Cardiac muscle cell (in vitro differentiated cells and primary cell): ENCODE measurements at regions not wholly inside any gene's neighbourhood (a gene's known extent, or its start where the extent isn't known, plus 50 kb on each side); places are given as distances from the start of the nearest gene placed in this dataset.

Experiments used
- DNase-seq, 2 donors: peaks; one replicate each; pipeline versions ENCODE4 v3.0.0 to v3.0.0-alpha.2; 2010 to 2017; ENCODE audit warnings: low read depth in 1 of 2, low spot score in 1 of 2
- H3K27ac ChIP-seq: fragments of 200-600 bp; sonication (generic); 2 replicates; pipeline ENCODE4 v1.5.1; 2016
- H3K27me3 ChIP-seq: fragments of 200-600 bp; sonication (generic); 2 replicates; pipeline ENCODE4 v1.6.0; 2016; ENCODE audit warnings: control low read depth
- H3K36me3 ChIP-seq: fragments of 200-600 bp; sonication (generic); 2 replicates; pipeline ENCODE4 v1.5.1; 2016; ENCODE audit warnings: control low read depth
- H3K4me1 ChIP-seq: fragments of 200-600 bp; sonication (generic); 2 replicates; pipeline ENCODE4 v1.8.1; 2017; ENCODE audit warnings: low read depth, mild to moderate bottlenecking, mixed run types
- H3K4me3 ChIP-seq: fragments of 200-600 bp; sonication (generic); 2 replicates; pipeline ENCODE4 v1.5.1; 2016; ENCODE audit warnings: mild to moderate bottlenecking
- H3K9me3 ChIP-seq: fragments of 200-600 bp; sonication (generic); 2 replicates; pipeline ENCODE4 v1.5.1; 2017; ENCODE audit warnings: low read depth, mild to moderate bottlenecking, control low read depth
- TF ChIP-seq, protein P1 (sequence below): IDR thresholded peaks from 2 replicates; pipeline ENCODE4 v1.5.1; 2012; ENCODE audit warnings: low read depth, mild to moderate bottlenecking, low read length

DNA sequence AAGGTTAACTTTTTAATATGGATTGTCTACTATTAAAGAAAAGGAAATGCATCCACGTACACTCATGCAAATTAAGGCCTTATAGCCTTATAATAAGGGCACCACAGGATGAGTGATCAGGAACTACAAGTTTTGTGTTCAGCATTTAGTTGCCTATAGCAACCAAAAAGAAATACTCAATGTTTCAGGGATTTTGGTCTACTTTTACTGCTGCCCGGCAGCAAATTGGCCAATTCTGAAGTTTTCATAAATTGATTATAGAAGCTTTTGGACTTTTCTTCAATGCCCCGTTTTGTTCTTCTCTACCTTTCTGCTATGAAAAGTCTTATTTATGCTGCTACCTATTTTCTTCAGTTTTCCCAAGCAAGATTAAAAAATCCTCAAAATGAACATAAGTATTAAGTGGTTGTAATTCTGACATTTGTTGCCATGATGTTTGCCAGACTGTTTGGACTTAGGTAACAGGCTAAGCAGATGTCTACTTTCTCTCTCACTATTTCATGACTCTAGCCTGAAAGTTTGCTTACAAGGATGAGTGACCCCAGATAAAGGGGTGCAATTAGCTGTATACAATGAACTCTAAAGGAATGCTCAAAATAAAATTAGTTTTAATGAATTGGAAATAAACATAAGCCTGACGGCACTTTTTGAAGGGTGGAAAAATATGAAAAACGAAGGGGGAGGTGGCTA is 391.5 kb upstream of the DAB2 start:
- H3K27ac ChIP-seq = no peak overlapping the region
- H3K36me3 ChIP-seq = no peaks in the 10 kb centered on the region
- DNase-seq = no peak
- H3K27me3 ChIP-seq = no peaks in the 10 kb centered on the region
- H3K9me3 ChIP-seq = no peaks in the 10 kb centered on the region
- TF ChIP-seq, protein P1, sequence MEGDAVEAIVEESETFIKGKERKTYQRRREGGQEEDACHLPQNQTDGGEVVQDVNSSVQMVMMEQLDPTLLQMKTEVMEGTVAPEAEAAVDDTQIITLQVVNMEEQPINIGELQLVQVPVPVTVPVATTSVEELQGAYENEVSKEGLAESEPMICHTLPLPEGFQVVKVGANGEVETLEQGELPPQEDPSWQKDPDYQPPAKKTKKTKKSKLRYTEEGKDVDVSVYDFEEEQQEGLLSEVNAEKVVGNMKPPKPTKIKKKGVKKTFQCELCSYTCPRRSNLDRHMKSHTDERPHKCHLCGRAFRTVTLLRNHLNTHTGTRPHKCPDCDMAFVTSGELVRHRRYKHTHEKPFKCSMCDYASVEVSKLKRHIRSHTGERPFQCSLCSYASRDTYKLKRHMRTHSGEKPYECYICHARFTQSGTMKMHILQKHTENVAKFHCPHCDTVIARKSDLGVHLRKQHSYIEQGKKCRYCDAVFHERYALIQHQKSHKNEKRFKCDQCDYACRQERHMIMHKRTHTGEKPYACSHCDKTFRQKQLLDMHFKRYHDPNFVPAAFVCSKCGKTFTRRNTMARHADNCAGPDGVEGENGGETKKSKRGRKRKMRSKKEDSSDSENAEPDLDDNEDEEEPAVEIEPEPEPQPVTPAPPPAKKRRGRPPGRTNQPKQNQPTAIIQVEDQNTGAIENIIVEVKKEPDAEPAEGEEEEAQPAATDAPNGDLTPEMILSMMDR = no peak
- no peaks in the 10 kb centered on the region for H3K4me1 ChIP-seq
- no peak overlapping the region for H3K4me3 ChIP-seq

DNA sequence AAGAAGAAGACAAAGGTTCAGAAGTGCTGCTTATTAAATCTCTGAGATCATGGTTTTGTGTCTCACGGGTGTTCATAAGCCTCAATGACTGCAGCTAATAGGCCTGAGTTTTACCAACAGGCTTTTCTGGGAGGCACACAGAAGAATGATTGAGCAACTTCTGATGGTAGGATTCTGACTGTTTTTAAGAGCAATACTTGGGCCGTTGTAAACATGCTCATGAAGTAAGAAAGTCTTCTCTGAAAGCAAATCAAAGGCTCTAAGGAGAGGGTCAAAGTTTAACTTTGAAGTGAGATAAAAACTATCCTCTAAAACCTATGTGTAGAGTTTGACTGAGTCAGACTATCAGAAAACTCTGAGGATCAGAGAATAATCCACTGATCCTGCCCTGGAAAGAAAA is 390.9 kb upstream of the DAB2 start:
- no peak overlapping the region for H3K4me3 ChIP-seq
- H3K27me3 ChIP-seq = no peaks in the 10 kb centered on the region
- DNase-seq = peak in 1 of 2 donors; percentile 9
- no peaks in the 10 kb centered on the region for H3K36me3 ChIP-seq
- H3K27ac ChIP-seq = no peak overlapping the region
- H3K9me3 ChIP-seq = no peaks in the 10 kb centered on the region
- no peaks in the 10 kb centered on the region for H3K4me1 ChIP-seq
- TF ChIP-seq, protein P1 = no peak

DNA sequence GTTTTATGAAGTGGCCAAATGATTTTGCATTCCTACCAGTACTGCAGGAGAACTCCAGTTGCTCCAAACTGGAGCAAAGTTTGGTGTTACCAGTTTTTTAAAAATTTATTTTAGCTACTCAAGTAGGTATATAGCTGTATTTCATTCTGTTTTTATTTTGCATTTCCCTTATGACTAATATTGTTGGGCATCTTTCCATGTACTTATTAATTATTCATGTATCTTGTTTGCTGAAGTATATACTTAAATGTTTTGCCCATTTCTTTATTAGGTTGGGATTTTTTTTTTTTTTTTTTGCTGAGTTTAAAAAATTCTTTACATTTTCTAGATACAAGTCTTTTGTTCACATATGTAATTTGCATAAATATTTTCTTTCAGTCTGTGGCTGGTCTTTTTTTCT is 386.6 kb upstream of the DAB2 start:
- DNase-seq = no peak
- TF ChIP-seq, protein P1 = no peak
- no peaks in the 10 kb centered on the region for H3K9me3 ChIP-seq
- no peaks in the 10 kb centered on the region for H3K36me3 ChIP-seq
- no peak overlapping the region for H3K4me3 ChIP-seq
- H3K27ac ChIP-seq = no peak overlapping the region
- no peaks in the 10 kb centered on the region for H3K4me1 ChIP-seq
- H3K27me3 ChIP-seq = no peaks in the 10 kb centered on the region

DNA sequence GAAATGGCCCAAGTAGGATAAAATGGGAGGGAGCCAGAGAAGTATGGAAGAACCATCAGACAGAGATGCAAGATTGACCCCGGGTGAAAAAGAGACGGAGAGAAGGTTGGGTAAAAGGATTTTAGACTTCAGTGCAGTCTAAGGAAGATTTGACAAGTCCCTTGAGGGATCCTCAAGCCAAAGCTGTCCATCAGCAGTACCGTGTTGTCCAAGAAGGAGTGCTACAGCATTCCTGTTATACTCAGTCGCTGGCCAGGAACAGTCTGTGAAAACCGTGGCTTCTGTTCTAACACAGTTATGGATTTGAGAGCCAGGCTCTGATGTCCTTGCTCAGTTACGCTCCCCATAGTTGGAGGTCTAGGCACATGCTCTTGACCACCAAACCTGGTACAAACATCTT is 383.9 kb upstream of the DAB2 start:
- Histone ChIP-seq H3K27ac (no peak overlapping the region), H3K9me3 (no peaks in the 10 kb centered on the region), H3K4me3 (no peak overlapping the region), H3K36me3 (no peaks in the 10 kb centered on the region), H3K27me3 (no peaks in the 10 kb centered on the region), H3K4me1 (no peaks in the 10 kb centered on the region)
- TF ChIP-seq, protein P1 = no peak
- DNase-seq = no peak

DNA sequence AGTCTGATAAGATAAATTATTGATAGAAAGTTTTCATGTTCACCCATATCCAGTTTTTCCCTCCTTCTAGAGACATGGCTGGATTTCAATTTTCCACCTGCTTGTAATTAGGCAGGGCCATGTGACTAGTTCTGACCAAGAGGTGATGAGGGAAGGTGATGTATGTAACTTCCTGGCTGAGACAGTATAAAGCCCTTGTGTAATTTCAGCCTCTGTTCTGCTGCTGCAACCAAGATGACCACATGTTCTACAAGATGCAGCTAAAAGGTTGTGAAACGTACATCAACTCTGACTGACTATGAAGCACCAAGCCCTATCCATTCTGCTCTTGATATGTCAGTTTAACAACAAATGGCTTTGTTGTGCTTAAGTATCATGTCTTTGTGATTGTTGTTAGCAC is 376.5 kb upstream of the DAB2 start:
- TF ChIP-seq, protein P1 = no peak
- H3K36me3 ChIP-seq = no peaks in the 10 kb centered on the region
- peak in 1 of 2 donors; percentile 8 for DNase-seq
- no peaks in the 10 kb centered on the region for H3K27me3 ChIP-seq
- no peak overlapping the region for H3K27ac ChIP-seq
- no peaks in the 10 kb centered on the region for H3K4me1 ChIP-seq
- H3K4me3 ChIP-seq = no peak overlapping the region
- H3K9me3 ChIP-seq = no peaks in the 10 kb centered on the region
